RWPE1 (cell line): ENCODE measurements at regions not wholly inside any gene's neighbourhood (a gene's known extent, or its start where the extent isn't known, plus 50 kb on each side); places are given as distances from the start of the nearest gene placed in this dataset.
A peak's percentile ranks its signal among the peaks of the same experiment; 100 is the strongest.
"Not testable (repeated sequence)": the region's sequence is repeated elsewhere in the genome, so short reads cannot be mapped to it uniquely, and the experiment has no call there.

Source experiments
- CTCF ChIA-PET: fragments of 350-600 bp; sonication (Branson Sonifier 250); formaldehyde crosslinking; extraction: SDS; loops from one replicate; lab custom pipeline; 2021; lab: Yijun Ruan, JAX
- POLR2A ChIA-PET: fragments of 400-600 bp; formaldehyde crosslinking; extraction: SDS; loops from one replicate; lab custom pipeline; 2020; ENCODE audit warnings: antibody characterized with exemption; ENCODE audit not compliant: low non-redundant PET; lab: Yijun Ruan, JAX
- DNase-seq: peaks from one replicate; pipeline ENCODE4 v3.0.0; 2012; ENCODE audit warnings: low spot score
- H3K27ac ChIP-seq: fragments of 450-650 bp; 2 replicates; pipeline ENCODE4 v1.5.1; 2017
- TF ChIP-seq, protein P1 (sequence below): fragments of 450-650 bp; conservative IDR thresholded peaks from 2 replicates; pipeline ENCODE4 v1.5.1; 2017; ENCODE audit warnings: low read depth, mild to moderate bottlenecking

GRCh38 chr1:147388969-147389368 lies 146.5 kb downstream of the CHD1L start:
- no peak overlapping the region for H3K27ac ChIP-seq
- TF ChIP-seq, protein P1, sequence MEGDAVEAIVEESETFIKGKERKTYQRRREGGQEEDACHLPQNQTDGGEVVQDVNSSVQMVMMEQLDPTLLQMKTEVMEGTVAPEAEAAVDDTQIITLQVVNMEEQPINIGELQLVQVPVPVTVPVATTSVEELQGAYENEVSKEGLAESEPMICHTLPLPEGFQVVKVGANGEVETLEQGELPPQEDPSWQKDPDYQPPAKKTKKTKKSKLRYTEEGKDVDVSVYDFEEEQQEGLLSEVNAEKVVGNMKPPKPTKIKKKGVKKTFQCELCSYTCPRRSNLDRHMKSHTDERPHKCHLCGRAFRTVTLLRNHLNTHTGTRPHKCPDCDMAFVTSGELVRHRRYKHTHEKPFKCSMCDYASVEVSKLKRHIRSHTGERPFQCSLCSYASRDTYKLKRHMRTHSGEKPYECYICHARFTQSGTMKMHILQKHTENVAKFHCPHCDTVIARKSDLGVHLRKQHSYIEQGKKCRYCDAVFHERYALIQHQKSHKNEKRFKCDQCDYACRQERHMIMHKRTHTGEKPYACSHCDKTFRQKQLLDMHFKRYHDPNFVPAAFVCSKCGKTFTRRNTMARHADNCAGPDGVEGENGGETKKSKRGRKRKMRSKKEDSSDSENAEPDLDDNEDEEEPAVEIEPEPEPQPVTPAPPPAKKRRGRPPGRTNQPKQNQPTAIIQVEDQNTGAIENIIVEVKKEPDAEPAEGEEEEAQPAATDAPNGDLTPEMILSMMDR: no peak
- ChIA-PET CTCF (interaction anchor here (0.6 to 3.2 kb wide), 3 partner anchors 38 to 122 kb away, joined by 3 to 38 read pairs (median 3); no protein-coding TSS in a partner anchor), POLR2A (no interaction called here)
- no peak for DNase-seq

GRCh38 chr1:147389532-147390184 lies 147.2 kb downstream of the CHD1L start:
- ChIA-PET CTCF (interaction anchor here (0.6 to 3.2 kb wide), 5 partner anchors 13 to 121 kb away, joined by 3 to 38 read pairs (median 7); no protein-coding TSS in a partner anchor), POLR2A (no interaction called here)
- TF ChIP-seq, protein P1: peak; percentile 70
- peak; percentile 29 for DNase-seq
- H3K27ac ChIP-seq: no peak overlapping the region

DNA sequence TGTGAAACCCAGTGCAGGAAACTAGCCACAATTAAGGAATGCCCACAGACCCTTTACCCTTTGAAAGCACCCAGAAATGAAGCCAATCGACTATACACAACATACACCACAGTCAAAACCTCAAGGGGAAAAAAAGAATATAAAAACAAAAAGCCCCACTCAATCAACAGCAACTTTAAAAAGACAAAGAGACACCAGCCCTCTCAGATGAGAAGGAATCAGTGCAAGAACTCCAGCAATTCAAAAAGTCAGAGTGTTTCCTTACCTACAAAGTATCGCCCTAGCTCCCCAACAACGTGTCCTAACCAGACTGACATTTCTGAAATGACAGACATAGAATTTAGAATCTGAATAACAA lies 147.7 kb downstream of the CHD1L start:
- CTCF ChIA-PET: interaction anchor here (0.7 to 3.2 kb wide), 4 partner anchors 13 to 365 kb away, joined by 5 to 38 read pairs (median 7); no protein-coding TSS in a partner anchor

DNA sequence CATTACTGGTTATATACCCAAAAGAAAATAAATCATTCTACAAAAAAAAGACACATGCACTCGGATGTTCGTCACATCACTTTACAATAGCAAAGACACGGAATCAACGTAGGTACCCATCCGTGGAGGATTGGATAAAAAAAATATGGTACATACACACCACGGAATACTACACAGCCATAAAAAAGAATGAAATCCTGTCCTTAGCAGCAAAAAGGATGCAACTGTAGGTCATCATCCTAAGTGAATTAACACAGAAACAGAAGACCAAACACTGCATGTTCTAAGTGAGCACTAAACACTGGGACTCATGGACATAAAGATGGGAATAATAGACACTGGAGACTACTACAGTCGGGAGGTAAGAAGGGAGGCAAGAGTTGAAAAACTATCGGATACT lies 148.6 kb downstream of the CHD1L start:
- CTCF ChIA-PET: interaction anchor here (3.2 kb wide), 1 partner anchor 117 kb away, joined by 38 read pairs; no protein-coding TSS in a partner anchor
- TF ChIP-seq, protein P1: no peak
- POLR2A ChIA-PET: no interaction called here
- no peak overlapping the region for H3K27ac ChIP-seq
- DNase-seq: no peak

More for the DNA sequence above, 147.7 kb downstream of the CHD1L start:
- H3K27ac ChIP-seq: no peak overlapping the region
- POLR2A ChIA-PET: no interaction called here
- TF ChIP-seq, protein P1: 0 out of 2 replicates have a peak, but pooled peaks have one; percentile 27
- no peak for DNase-seq

GRCh38 chr1:147402326-147403045 lies 138.8 kb upstream of the BCL9 start:
- CTCF ChIA-PET, H3K27ac ChIP-seq, DNase-seq, POLR2A ChIA-PET: not testable (repeated sequence)

DNA sequence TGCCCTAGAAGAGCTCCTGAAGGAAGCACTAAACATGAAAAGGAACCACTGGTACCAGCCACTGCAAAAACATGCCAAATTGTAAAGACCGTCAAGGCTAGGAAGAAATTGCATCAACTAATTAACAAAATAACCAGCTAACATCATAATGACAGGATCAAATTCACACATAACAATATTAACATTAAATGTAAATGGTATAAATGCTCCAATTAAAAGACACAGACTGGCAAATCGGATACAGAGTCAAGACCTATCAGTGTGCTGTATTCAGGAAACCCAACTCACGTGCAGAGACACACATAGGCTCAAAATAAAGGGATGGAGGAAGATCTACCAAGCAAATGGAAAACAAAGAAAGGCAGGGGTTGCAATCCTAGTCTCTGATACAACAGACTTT lies 137.0 kb upstream of the BCL9 start:
- CTCF ChIA-PET, H3K27ac ChIP-seq, DNase-seq, POLR2A ChIA-PET: not testable (repeated sequence)

DNA sequence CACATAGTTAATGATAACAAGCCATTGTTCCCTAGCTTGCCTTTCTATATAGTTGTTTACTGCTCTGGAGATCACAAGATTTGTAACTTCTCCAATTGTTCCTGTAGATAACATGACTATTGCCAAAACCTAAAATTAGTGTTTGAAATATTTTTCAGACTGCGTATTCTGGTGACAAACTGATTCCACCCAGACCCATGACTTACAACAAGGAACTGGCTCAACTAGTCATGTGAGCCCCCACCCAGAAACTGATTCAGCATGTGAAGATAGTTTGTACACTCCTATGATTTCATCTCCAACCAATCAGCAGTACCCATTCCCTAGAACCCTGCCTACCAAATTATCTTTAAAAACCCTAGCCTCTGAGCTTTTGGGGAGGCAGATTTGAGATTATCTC lies 131.4 kb upstream of the BCL9 start:
- CTCF ChIA-PET: interaction anchor here (0.6 kb wide), 1 partner anchor 21 kb away, joined by 3 read pairs; no protein-coding TSS in a partner anchor
- POLR2A ChIA-PET: no interaction called here
- H3K27ac ChIP-seq: no peak overlapping the region
- TF ChIP-seq, protein P1: no peak
- DNase-seq: no peak
